OCI-LY1 (cell line): ENCODE measurements at regions not wholly inside any gene's neighbourhood (a gene's known extent, or its start where the extent isn't known, plus 50 kb on each side); places are given as distances from the start of the nearest gene placed in this dataset.

Experiments used
- H2AFZ ChIP-seq: fragments of 200-600 bp; sonication (generic), shearing (Covaris generic); 2 replicates; pipeline ENCODE4 v1.6.0; 2014; ENCODE audit warnings: antibody characterized with exemption, mild to moderate bottlenecking, low read length
- H3F3A ChIP-seq: fragments of 200-600 bp; sonication (generic), shearing (Covaris generic); 2 replicates; pipeline ENCODE4 v1.6.0; 2014; ENCODE audit warnings: mild to moderate bottlenecking, antibody characterized with exemption, low read length, moderate library complexity; ENCODE audit not compliant: insufficient read depth
- H3K27ac ChIP-seq: fragments of 200-600 bp; sonication (generic); 2 replicates; pipeline ENCODE4 v1.5.1; 2014; ENCODE audit warnings: low read length, mixed run types, mild to moderate bottlenecking, low read depth; ENCODE audit not compliant: poor library complexity, severe bottlenecking
- H3K27me3 ChIP-seq: fragments of 200-600 bp; sonication (generic); 2 replicates; pipeline ENCODE4 v1.6.0; 2014; ENCODE audit warnings: antibody characterized with exemption, mild to moderate bottlenecking, low read length, moderate library complexity; ENCODE audit not compliant: insufficient read depth
- H3K36me3 ChIP-seq: fragments of 200-600 bp; sonication (generic); 2 replicates; pipeline ENCODE4 v1.6.1; 2014; ENCODE audit warnings: mild to moderate bottlenecking, antibody characterized with exemption, low read length, moderate library complexity, mixed read lengths; ENCODE audit not compliant: insufficient read depth
- H3K4me1 ChIP-seq: fragments of 200-600 bp; sonication (generic); 2 replicates; pipeline ENCODE4 v1.5.1; 2014; ENCODE audit warnings: mild to moderate bottlenecking, low read length, moderate library complexity; ENCODE audit not compliant: insufficient read depth, severe bottlenecking
- H3K4me2 ChIP-seq: fragments of 200-600 bp; sonication (generic), shearing (Covaris generic); 2 replicates; pipeline ENCODE4 v1.6.1; 2014; ENCODE audit warnings: low read length
- H3K4me3 ChIP-seq: fragments of 200-600 bp; sonication (generic); 2 replicates; pipeline ENCODE4 v1.5.1; 2014; ENCODE audit warnings: low read length, low read depth, mild to moderate bottlenecking, mixed read lengths; ENCODE audit not compliant: poor library complexity, severe bottlenecking
- H3K79me2 ChIP-seq: fragments of 200-600 bp; shearing (Covaris generic); 2 replicates; pipeline ENCODE4 v1.6.1; 2016; ENCODE audit warnings: mixed run types, low read length, mixed read lengths; ENCODE audit not compliant: insufficient read depth
- H3K9ac ChIP-seq: fragments of 200-600 bp; sonication (generic), shearing (Covaris generic); 2 replicates; pipeline ENCODE4 v1.6.1; 2014; ENCODE audit warnings: mild to moderate bottlenecking, low read length, mixed read lengths
- H3K9me2 ChIP-seq: fragments of 200-600 bp; sonication (generic), shearing (Covaris generic); 2 replicates; pipeline ENCODE4 v1.6.1; 2014; ENCODE audit warnings: low read depth, mild to moderate bottlenecking, low read length, mixed read lengths
- H3K9me3 ChIP-seq: fragments of 200-600 bp; shearing (Covaris generic); 2 replicates; pipeline ENCODE4 v1.6.1; 2014; ENCODE audit warnings: low read length, mixed read lengths
- H4K20me1 ChIP-seq: fragments of 200-600 bp; sonication (generic), shearing (Covaris generic); 2 replicates; pipeline ENCODE4 v1.6.0; 2016; ENCODE audit warnings: mild to moderate bottlenecking, low read length; ENCODE audit not compliant: insufficient read depth
- EZH2 ChIP-seq: fragments of 200-600 bp; sonication (generic), shearing (Covaris generic); IDR thresholded peaks from 2 replicates; pipeline ENCODE4 v1.8.0; 2017; ENCODE audit warnings: borderline replicate concordance, mixed run types, mild to moderate bottlenecking, antibody characterized with exemption, low read length, moderate library complexity, mixed read lengths
- TF ChIP-seq, protein P1 (sequence below): fragments of 200-600 bp; sonication (generic), shearing (Covaris generic); IDR thresholded peaks from 2 replicates; pipeline ENCODE4 v1.5.1; 2017; ENCODE audit warnings: mild to moderate bottlenecking, antibody characterized with exemption, low read length, moderate library complexity, mixed read lengths

DNA sequence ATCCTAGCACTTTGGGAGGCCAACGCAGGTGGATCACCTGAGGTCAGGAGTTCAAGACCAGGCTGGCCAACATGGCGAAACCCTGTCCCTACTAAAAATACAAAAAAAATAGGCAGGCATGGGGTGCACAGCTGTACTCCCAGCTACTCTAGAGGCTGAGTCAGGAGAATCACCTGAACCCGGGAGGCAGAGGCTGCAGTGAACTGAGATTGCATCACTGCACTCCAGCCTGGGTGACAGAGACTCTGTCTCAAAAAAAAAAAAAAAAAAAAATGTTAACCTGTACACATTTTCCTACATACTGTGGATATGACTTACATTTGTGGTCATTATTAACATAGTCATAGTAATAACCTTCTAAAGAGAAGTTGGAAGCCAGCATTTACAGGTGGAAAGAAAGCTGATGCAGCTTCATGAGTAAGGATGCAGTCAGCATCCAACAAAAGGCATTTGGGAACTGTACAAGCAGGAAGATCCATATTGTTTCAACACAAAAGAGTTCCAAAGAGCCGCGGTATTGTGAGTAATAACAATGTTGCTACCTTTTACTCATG, 186.2 kb downstream of the GPX5 start:
- Histone ChIP-seq H3K4me2 (no peak overlapping the region), H2AFZ (no peak overlapping the region)

DNA sequence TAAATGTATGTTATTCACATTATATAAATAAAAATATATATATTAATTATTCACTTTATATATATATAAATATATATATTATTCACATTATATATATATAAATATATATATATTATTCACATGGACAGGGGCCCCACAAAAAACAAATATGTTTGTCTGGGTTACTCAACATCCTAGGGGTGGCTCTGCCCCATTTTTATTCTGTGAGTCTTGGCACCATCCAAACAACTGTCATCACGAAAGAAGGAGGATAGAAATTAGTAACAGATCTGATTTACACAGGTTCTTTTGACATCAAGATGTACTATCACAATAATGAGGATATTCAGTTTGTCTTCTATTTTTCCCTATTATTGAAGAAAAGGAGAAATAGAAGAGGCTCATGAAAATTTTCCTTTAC, 187.3 kb downstream of the GPX5 start:
- no peaks in the 10 kb centered on the region for H3K4me1 ChIP-seq
- H3K9me3 ChIP-seq: peaks cover 4% of the 10 kb centered on the region; the same call in 1 of the 2 replicates
- no peaks in the 10 kb centered on the region for H4K20me1 ChIP-seq
- H3K36me3 ChIP-seq: no peaks in the 10 kb centered on the region
- H3K27me3 ChIP-seq: no peaks in the 10 kb centered on the region; the same call in 1 of the 2 replicates
- no peaks in the 10 kb centered on the region for H3K9me2 ChIP-seq
- no peaks in the 10 kb centered on the region for H3K79me2 ChIP-seq
- no peak overlapping the region for H3K4me2 ChIP-seq
- H3K4me3 ChIP-seq: no peak overlapping the region
- H2AFZ ChIP-seq: no peak overlapping the region
- no peak overlapping the region for H3K9ac ChIP-seq
- H3F3A ChIP-seq: no peaks in the 10 kb centered on the region
- TF ChIP-seq, protein P1, sequence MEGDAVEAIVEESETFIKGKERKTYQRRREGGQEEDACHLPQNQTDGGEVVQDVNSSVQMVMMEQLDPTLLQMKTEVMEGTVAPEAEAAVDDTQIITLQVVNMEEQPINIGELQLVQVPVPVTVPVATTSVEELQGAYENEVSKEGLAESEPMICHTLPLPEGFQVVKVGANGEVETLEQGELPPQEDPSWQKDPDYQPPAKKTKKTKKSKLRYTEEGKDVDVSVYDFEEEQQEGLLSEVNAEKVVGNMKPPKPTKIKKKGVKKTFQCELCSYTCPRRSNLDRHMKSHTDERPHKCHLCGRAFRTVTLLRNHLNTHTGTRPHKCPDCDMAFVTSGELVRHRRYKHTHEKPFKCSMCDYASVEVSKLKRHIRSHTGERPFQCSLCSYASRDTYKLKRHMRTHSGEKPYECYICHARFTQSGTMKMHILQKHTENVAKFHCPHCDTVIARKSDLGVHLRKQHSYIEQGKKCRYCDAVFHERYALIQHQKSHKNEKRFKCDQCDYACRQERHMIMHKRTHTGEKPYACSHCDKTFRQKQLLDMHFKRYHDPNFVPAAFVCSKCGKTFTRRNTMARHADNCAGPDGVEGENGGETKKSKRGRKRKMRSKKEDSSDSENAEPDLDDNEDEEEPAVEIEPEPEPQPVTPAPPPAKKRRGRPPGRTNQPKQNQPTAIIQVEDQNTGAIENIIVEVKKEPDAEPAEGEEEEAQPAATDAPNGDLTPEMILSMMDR: no peak
- no peak for TF ChIP-seq EZH2
- H3K27ac ChIP-seq: no peak overlapping the region

More for the DNA sequence above, 186.2 kb downstream of the GPX5 start:
- no peaks in the 10 kb centered on the region for H3K36me3 ChIP-seq
- TF ChIP-seq, protein P1: no peak
- TF ChIP-seq EZH2: no peak
- H3K9me2 ChIP-seq: no peaks in the 10 kb centered on the region
- no peaks in the 10 kb centered on the region for H3K79me2 ChIP-seq
- H3F3A ChIP-seq: no peaks in the 10 kb centered on the region
- no peaks in the 10 kb centered on the region; the same call in 1 of the 2 replicates for H3K27me3 ChIP-seq
- H3K9ac ChIP-seq: no peak overlapping the region
- H3K9me3 ChIP-seq: peaks cover 4% of the 10 kb centered on the region; the same call in 1 of the 2 replicates
- no peak overlapping the region for H3K27ac ChIP-seq
- H3K4me1 ChIP-seq: no peaks in the 10 kb centered on the region
- H4K20me1 ChIP-seq: no peaks in the 10 kb centered on the region
- no peak overlapping the region for H3K4me3 ChIP-seq

- H3K27ac ChIP-seq: no peak overlapping the region
- H2AFZ ChIP-seq: no peak overlapping the region
Measured at GRCh38 chr6:28719275-28719940, 193.7 kb downstream of the GPX5 start.

More at GRCh38 chr6:28719275-28719940, 193.7 kb downstream of the GPX5 start:
- H3K4me3 ChIP-seq: no peak overlapping the region
- TF ChIP-seq, protein P1: no peak
- TF ChIP-seq EZH2: no peak
- H3K27me3 ChIP-seq: no peaks in the 10 kb centered on the region
- no peaks in the 10 kb centered on the region for H3K36me3 ChIP-seq
- H3K9me3 ChIP-seq: no peaks in the 10 kb centered on the region
- H3F3A ChIP-seq: no peaks in the 10 kb centered on the region
- H4K20me1 ChIP-seq: no peaks in the 10 kb centered on the region
- H3K4me2 ChIP-seq: no peak overlapping the region
- H3K9ac ChIP-seq: no peak overlapping the region
- no peaks in the 10 kb centered on the region for H3K4me1 ChIP-seq
- no peaks in the 10 kb centered on the region for H3K79me2 ChIP-seq
- H3K9me2 ChIP-seq: no peaks in the 10 kb centered on the region
